Motor neuron (in vitro differentiated cells): ENCODE measurements at regions not wholly inside any gene's neighbourhood (a gene's known extent, or its start where the extent isn't known, plus 50 kb on each side); places are given as distances from the start of the nearest gene placed in this dataset.
"Not testable (repeated sequence)": the region's sequence is repeated elsewhere in the genome, so short reads cannot be mapped to it uniquely, and the experiment has no call there.

ENCODE experiments used
- ATAC-seq, 8 experiments: fragments of 200-7000 bp; cut with Tn5 transposase; replicated peaks in 6 of 8; 2 replicates each; pipeline ENCODE4 v1.8.0; 2021; ENCODE audit warnings: mild to moderate bottlenecking in 8 of 8, moderate library complexity in 8 of 8
- H3K27ac ChIP-seq, 2 donors: fragments of 250-450 bp; sonication (Bioruptor Pico); 2 replicates each; pipeline ENCODE4 v1.9.0; 2021; ENCODE audit warnings: antibody characterized with exemption in 2 of 2, mild to moderate bottlenecking in 2 of 2, moderate library complexity in 1 of 2
- H3K4me1 ChIP-seq, 2 donors: fragments of 250-450 bp; sonication (Bioruptor Pico); replicated peaks in 1 of 2; 2 replicates each; pipeline ENCODE4 v1.6.1; 2021; ENCODE audit warnings: antibody characterized with exemption in 2 of 2, mild to moderate bottlenecking in 2 of 2, moderate library complexity in 1 of 2
- H3K4me3 ChIP-seq, 5 donors: fragments of 250-450 bp; sonication (Bioruptor Pico); 2 replicates each; pipeline ENCODE4 v1.9.0; 2021; ENCODE audit warnings: antibody characterized with exemption in 5 of 5, mild to moderate bottlenecking in 5 of 5, moderate library complexity in 4 of 5
- WGBS, 10 experiments: fragments of 450-650 bp; shearing (Covaris generic); methylation state at CpG; one replicate each; pipeline ENCODE4 v1.0.0; 2022; 5-methylcytosine and 5-hydroxymethylcytosine counted together
- in situ Hi-C, 9 experiments: fragments of 400-800 bp; cut with MboI; loops; one replicate each; pipeline ENCODE4 v1.15.0; 2021; ENCODE audit warnings: low sequenced_read_pairs in 9 of 9, low pct_unique_long_range_greater_than_20kb in 2 of 9; ENCODE audit not compliant: unreplicated experiment in 9 of 9

DNA sequence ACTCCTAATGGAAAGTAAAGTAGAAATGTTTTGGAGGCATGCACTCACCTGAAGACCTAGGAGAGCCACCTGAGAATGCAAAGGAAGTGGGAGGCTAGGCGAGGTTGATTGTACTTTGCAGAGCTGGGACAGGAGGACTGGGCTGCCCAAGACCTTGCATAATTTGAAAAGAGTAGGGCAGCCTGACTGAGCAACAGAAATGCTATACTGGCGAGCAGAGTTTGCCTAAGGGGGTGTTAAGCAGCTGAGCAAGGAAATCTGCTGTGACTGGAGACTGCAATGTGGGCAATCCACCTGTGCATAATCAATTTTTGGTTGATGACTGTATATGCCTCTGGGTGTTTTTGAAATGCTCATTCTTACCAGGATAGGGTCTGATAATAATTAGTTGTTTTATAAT lies 834.1 kb downstream of the TRHDE start:
- WGBS, 10 experiments, result 0 to 87% (median 0%) methylated on average over 1 to 2 of the region's 2 CpGs; no CpG with 5 or more reads in 5 of the 10 experiments
- Histone ChIP-seq H3K27ac (no peak overlapping the region), H3K4me3 (no peak overlapping the region), H3K4me1 (no peaks in the 10 kb centered on the region)
- no peak for ATAC-seq
- in situ Hi-C loops, result no loop called here

DNA sequence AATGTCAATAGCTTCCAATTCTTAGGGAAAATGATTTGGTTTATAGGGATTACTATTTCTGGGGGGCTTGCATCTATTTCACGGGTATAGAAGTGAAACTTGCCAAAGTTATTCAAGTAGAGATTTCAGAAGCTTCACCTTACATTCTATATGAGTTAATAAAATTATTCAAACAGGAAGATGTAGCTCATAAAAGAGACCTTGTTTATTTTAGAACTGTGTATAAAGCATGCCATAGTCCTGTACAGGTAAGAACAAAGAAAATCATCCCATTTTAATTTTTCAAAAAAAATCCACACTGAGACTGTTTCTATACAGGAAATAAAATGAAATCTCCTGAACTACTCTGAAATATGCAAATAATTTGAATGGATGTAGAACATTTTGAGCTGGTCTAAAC lies 834.7 kb downstream of the TRHDE start:
- in situ Hi-C loops, result no loop called here
- 0 to 79% (median 40%) methylated on average over 1 of the region's 1 CpG; no CpG with 5 or more reads in 4 of the 10 experiments for whole genome bisulfite sequencing, 10 experiments
- Histone ChIP-seq H3K4me3 (no peak overlapping the region), H3K27ac (no peak overlapping the region), H3K4me1 (no peaks in the 10 kb centered on the region)
- ATAC-seq, result no peak

DNA sequence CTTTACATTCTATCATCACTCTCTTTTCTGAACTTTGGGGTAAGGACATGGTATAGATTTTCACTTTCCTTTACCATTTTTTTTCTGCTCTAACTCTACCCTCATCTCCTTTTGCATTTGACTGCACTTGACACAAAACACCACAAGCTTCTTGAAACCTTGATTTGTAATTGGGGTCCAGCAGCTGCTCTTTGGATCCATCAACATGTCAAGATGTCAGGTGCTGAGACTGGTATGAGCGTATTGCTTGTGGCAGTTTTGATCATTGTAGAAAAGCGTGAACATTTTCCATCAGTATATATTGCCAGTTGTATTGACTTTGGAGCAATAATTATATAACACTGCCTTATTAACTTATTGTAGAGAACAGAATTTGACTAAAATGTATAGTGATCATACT lies 838.6 kb downstream of the TRHDE start:
- no peak for ATAC-seq
- in situ Hi-C loops, result no loop called here
- Histone ChIP-seq H3K27ac (no peak overlapping the region), H3K4me1 (no peaks in the 10 kb centered on the region), H3K4me3 (no peak overlapping the region)
- WGBS, 10 experiments, result 0 to 100% (median 83%) methylated on average over 1 to 2 of the region's 2 CpGs; no CpG with 5 or more reads in 1 of the 10 experiments

DNA sequence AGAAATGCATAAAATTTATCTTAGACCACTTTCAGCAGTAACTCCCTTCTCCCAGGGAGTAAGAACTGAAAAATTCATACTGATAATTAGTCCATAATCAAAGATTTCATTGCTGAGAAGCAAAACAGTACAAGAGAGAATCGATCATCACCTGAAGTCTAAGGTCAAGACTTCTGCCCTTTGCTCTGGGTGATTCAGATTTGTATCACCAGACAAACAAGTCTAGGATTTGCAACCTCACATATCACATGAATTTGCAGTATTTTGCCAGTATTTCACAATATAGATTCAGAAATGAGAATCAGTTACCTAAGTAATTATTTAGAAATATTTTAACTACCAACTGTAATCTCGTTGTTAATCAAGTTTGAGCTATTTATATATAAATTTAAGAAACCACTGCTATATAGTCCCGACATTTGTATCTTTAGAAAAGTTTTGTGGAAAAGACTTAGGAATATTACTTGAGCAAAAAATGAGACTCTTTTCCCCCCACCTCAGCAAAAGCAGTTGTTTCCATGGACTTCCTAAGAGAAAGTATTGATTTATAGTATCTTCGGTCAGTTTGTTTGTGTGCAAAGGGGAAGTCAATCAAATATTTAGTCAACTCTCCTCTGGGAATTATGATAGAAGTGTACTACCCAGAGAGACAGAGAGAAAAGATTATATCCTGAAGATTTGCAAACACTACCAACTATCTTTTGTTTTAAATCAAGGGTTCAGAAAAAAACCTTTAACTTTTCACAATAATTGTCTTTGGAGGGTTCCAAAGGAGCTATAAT lies 840.1 kb downstream of the TRHDE start:
- no peak overlapping the region for H3K27ac ChIP-seq
- no peak for ATAC-seq
- WGBS, 10 experiments, result 2 to 92% (median 67%) methylated on average over 1 to 4 of the region's 4 CpGs; no CpG with 5 or more reads in 1 of the 10 experiments
- in situ Hi-C loops, result no loop called here
- no peaks in the 10 kb centered on the region for H3K4me1 ChIP-seq
- H3K4me3 ChIP-seq, result no peak overlapping the region

DNA sequence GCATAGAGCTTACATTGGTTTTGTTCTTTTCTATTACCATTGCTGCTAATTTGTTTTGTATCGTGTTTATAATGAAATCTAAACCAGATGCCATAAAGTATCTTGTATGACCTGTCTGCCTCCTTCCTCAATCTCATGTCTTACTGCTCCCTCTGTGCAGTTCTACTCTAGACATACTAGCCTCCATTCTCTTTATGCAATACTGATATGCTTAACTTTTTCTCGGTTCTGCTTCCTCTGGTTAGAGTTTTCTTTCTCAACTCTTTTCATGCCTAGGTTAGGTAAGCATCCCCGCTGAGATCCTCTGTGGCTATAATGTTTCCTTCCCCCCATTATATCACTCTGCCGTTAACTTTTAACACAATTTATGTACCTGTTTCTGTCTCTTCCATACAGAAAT lies 852.3 kb downstream of the TRHDE start:
- WGBS, 10 experiments, result 7 to 88% (median 59%) methylated on average over 1 to 4 of the region's 4 CpGs
- Histone ChIP-seq H3K4me3 (no peak overlapping the region), H3K27ac (no peak overlapping the region), H3K4me1 (no peaks in the 10 kb centered on the region)
- no peak for ATAC-seq
- in situ Hi-C loops, result no loop called here

DNA sequence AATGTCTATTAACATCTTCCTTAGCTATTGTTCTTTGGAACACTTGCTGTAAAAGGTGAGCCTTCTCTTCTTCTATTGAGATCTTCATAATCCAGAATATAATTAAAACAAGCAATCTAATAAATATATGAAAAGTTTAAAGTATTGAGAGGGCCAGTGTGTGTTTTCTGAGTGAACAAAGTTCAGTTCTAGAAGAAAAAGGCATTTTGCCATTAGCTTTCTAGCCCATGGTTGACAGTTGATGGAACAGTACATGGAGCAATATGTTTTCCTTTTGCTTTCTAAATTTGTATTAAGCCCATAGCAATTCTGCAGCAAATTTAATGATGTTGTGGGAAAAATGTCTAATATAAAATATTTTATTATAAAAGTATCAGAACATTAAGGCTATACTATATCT lies 853.0 kb downstream of the TRHDE start:
- in situ Hi-C loops, result no loop called here
- Histone ChIP-seq H3K4me3 (no peak overlapping the region), H3K27ac (no peak overlapping the region), H3K4me1 (no peaks in the 10 kb centered on the region)
- no peak for ATAC-seq

DNA sequence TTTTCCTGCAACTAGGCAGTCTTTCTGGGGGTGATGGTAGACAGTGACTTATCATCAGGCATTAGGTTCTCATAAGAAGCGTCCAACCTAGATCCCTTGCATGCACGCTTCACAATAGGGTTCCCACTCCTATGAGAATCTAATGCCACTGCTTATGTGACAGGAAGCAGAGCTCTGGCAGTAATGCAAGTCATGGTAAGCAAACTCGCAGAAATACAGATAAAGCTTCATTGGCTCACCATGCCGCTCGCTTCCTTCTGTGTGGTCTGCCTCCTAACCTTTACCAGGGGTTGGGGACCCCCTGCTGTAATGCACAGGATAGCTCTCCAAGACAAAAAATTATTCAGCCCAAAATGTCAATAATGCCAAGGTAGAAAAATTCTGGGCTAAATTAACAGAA lies 864.2 kb downstream of the TRHDE start:
- ATAC-seq, result no peak
- no peaks in the 10 kb centered on the region for H3K4me1 ChIP-seq
- no peak overlapping the region for H3K27ac ChIP-seq
- no peak overlapping the region for H3K4me3 ChIP-seq
- WGBS, 10 experiments, result 0 to 100% (median 83%) methylated on average over 1 to 4 of the region's 5 CpGs; no CpG with 5 or more reads in 1 of the 10 experiments
- in situ Hi-C loops, result no loop called here

DNA sequence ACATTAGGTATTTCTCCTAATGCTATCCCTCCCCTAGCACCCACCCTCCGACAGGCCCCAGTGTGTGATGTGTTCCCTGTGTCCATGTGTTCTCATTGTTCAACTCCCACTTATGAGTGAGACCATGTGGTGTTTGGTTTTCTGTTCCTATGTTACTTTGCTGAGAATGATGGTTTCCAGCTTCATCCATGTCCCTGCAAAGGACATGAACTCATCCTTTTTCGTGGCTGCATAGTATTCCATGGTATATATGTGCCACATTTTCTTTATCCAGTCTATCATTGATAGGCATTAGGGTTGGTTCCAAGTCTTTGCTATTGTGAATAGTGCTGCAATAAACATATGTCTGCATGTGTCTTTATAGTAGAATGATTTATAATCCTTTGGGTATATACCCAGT lies 867.5 kb downstream of the TRHDE start:
- in situ Hi-C loops, result not testable (repeated sequence)

DNA sequence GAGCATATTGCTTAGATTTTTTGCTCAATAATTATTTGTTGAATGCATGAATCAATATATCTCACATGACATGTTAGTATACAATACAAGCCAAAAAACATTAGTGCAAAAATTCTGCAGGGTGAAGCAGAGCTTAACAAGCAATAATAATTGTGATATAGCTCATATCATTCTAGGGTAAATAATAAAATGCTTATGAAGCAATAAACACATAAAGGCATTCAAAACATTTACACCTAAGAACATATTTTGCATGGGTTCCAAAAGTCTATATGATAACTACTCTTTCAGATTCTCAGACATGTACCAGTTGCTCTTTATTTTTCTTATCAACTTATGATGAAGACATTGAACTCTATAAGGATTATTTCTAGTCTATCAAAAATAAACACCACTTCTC lies 886.2 kb downstream of the TRHDE start:
- H3K4me1 ChIP-seq, result no peaks in the 10 kb centered on the region
- ATAC-seq, result no peak
- in situ Hi-C loops, result no loop called here
- H3K27ac ChIP-seq, result no peak overlapping the region
- no peak overlapping the region for H3K4me3 ChIP-seq

More for the DNA sequence above, 867.5 kb downstream of the TRHDE start:
- H3K4me3 ChIP-seq, H3K27ac ChIP-seq, H3K4me1 ChIP-seq, ATAC-seq: not testable (repeated sequence)
- 0 to 100% (median 67%) methylated on average over 1 of the region's 2 CpGs; no CpG with 5 or more reads in 5 of the 10 experiments for WGBS, 10 experiments

DNA sequence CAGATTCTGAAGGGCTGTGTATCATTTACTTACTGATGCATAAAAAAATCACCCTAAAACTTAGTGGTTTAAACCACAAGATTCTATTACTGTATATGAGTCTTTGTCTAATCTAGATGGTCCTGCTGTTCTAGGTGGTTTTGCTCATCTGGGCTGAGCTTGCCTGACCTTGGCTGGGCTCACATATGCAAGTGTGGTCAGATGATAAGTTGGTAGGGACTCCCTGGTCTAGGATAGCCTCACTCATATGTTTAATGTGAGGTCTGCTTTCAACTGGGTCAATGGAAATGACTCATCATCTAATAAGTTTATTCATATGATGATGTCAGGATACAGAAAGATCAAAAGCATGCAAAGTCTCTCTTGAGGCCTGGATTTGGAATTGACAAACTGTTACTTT lies 887.8 kb downstream of the TRHDE start:
- in situ Hi-C loops, result no loop called here
- peak in 7 of 8 experiments; percentile 45 to 100 (median 73) for ATAC-seq
- H3K4me3 ChIP-seq, result no peak overlapping the region

DNA sequence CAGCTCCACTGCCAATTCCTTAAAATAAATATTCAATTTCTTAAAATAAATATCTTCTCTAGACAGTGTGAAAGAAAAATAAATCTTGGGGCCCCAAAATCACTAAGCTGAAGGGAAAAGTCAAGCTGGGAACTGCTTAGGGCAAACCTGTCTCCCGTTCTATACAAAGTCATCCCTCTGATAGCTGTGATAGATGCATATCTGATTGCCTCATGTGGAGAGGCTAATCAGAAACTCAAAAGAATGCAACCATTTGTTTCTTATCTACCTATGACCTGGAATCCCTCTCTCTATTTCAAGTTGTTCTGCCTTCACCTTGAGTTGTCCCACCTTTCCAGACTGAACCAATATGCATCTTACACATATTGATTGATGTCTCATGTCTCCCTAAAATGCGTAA lies 889.8 kb downstream of the TRHDE start:
- Histone ChIP-seq H3K27ac (no peak overlapping the region), H3K4me3 (no peak overlapping the region), H3K4me1 (no peaks in the 10 kb centered on the region)
- WGBS, 10 experiments, result 0 to 100% (median 50%) methylated on average over 1 to 2 of the region's 2 CpGs; no CpG with 5 or more reads in 1 of the 10 experiments
- ATAC-seq, result no peak
- in situ Hi-C loops, result no loop called here

More for the DNA sequence above, 887.8 kb downstream of the TRHDE start:
- H3K4me1 ChIP-seq, result no peaks in the 10 kb centered on the region
- no peak overlapping the region for H3K27ac ChIP-seq

DNA sequence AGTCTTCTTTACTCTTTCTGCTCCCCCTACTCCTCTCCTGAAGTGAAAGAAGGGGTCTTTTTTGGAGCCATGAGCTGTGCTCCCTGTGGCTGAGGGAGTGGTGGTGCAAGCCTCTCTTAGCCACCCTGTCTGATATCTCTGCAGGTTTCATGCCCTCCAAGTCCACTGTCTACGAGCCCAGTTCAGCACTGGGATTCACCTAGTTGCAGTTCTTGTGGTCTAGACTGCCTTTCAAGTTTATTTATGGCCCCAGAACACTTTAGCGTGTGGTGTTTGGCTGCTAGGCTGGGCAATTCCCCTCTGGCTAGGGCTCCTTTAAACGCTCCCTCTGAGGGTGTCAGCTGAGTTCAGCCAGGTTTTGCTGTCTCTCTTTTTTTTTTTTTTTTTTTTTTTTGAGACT lies 908.6 kb downstream of the TRHDE start:
- H3K27ac ChIP-seq, result no peak overlapping the region
- no peak for ATAC-seq
- no peaks in the 10 kb centered on the region for H3K4me1 ChIP-seq
- WGBS, 10 experiments, result 0 to 100% (median 76%) methylated on average over 1 to 3 of the region's 3 CpGs; no CpG with 5 or more reads in 5 of the 10 experiments
- in situ Hi-C loops, result no loop called here
- H3K4me3 ChIP-seq, result no peak overlapping the region

DNA sequence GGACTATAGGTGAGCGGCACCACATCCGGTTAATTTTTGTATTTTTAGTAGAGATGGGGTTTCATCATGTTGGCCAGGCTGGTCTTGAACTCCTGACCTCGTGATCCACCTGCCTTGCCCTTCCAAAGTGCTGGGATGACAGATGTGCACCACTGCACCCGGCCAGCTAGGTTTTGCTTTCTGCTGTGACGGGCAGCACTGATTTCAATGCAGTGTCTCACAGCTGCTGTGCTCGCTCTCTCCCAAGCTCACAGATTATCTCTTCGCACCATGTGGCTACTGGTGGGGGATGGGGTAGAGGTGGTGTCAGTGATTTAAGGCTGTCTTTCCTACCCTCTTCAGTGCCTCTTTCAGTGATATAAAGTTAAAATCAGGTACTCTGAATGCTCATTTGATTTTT lies 909.1 kb downstream of the TRHDE start:
- H3K27ac ChIP-seq, result no peak overlapping the region
- 0 to 100% (median 71%) methylated on average over 1 to 4 of the region's 7 CpGs; no CpG with 5 or more reads in 3 of the 10 experiments for WGBS, 10 experiments
- no peaks in the 10 kb centered on the region for H3K4me1 ChIP-seq
- in situ Hi-C loops, result no loop called here
- H3K4me3 ChIP-seq, result no peak overlapping the region
- no peak for ATAC-seq

DNA sequence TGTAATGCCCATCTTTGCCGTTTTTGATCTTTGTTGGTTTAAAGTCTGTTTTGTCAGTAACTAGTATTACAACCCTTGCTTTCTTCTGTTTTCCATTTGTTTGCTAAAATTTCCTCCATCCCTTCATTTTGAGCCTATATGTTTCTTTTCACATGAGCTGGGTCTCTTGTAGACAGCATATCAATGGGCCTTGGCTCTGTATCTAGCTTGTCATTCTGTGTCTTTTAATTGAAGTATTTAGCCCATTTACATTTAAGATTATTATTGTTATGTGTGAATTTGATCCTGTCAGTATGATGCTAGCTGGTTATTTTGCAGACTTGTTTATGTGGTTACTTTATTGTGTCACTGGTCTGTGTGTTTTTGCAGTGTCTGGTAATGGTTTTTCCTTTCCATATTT lies 913.2 kb downstream of the TRHDE start:
- 0 to 100% (median 78%) methylated on average over 1 of the region's 1 CpG; no CpG with 5 or more reads in 1 of the 10 experiments for WGBS, 10 experiments
- Histone ChIP-seq H3K4me1 (no peaks in the 10 kb centered on the region), H3K4me3 (no peak overlapping the region), H3K27ac (no peak overlapping the region)
- no peak for ATAC-seq
- in situ Hi-C loops, result no loop called here
